Mesothelial cell of epicardium (in vitro differentiated cells): ENCODE measurements at regions not wholly inside any gene's neighbourhood (a gene's known extent, or its start where the extent isn't known, plus 50 kb on each side); places are given as distances from the start of the nearest gene placed in this dataset.
"Not testable (repeated sequence)": the region's sequence is repeated elsewhere in the genome, so short reads cannot be mapped to it uniquely, and the experiment has no call there.

ENCODE experiments used
- DNase-seq, 2 experiments: peaks; one replicate each; pipeline ENCODE4 v3.0.0; 2021; ENCODE audit warnings: low spot score in 2 of 2; ENCODE audit not compliant: unreplicated experiment in 2 of 2
- H3K27ac Mint-ChIP-seq: 2 replicates; pipeline ENCODE4 v1.8.0; 2021; ENCODE audit warnings: mixed read lengths
- H3K27me3 Mint-ChIP-seq: 2 replicates; pipeline ENCODE4 v1.8.0; 2021; ENCODE audit warnings: low read depth, mixed read lengths
- H3K36me3 Mint-ChIP-seq: 2 replicates; pipeline ENCODE4 v1.8.0; 2021; ENCODE audit warnings: mixed read lengths
- H3K4me1 Mint-ChIP-seq: 2 replicates; pipeline ENCODE4 v1.8.0; 2021; ENCODE audit warnings: mixed read lengths
- H3K4me3 Mint-ChIP-seq: 2 replicates; pipeline ENCODE4 v1.8.0; 2021; ENCODE audit warnings: mild to moderate bottlenecking, moderate library complexity, mixed read lengths
- H3K9me3 Mint-ChIP-seq: 2 replicates; pipeline ENCODE4 v1.8.0; 2021; ENCODE audit warnings: mixed read lengths
- TF ChIP-seq, protein P1 (sequence below): fragments of 200-600 bp; sonication (generic); IDR thresholded peaks from one replicate; pipeline ENCODE4 v1.5.0; 2021; ENCODE audit warnings: antibody characterized with exemption; ENCODE audit not compliant: unreplicated experiment

DNA sequence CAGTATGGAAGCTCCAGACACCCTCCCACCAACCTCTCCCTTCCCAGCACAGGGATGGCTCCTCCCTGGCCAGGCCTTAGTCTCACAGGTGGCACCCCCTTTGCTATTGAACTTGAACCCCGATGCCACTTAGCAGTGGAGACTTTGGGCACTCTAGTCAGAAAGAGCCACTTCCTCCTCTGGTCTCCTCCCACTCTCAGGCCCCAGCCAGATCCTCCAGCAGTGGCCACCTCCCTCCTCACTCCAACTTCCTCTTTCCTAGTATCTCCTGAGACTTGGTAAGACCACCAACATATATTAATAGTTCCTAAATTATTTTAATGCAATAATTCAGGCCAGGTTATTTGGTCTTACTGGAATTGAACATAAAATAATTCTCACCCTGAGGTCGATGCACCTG lies 437.2 kb upstream of the ID2 start:
- peaks cover 5% of the 10 kb centered on the region for H3K4me1 Mint-ChIP-seq
- H3K9me3 Mint-ChIP-seq: peaks cover 21% of the 10 kb centered on the region
- TF ChIP-seq, protein P1, sequence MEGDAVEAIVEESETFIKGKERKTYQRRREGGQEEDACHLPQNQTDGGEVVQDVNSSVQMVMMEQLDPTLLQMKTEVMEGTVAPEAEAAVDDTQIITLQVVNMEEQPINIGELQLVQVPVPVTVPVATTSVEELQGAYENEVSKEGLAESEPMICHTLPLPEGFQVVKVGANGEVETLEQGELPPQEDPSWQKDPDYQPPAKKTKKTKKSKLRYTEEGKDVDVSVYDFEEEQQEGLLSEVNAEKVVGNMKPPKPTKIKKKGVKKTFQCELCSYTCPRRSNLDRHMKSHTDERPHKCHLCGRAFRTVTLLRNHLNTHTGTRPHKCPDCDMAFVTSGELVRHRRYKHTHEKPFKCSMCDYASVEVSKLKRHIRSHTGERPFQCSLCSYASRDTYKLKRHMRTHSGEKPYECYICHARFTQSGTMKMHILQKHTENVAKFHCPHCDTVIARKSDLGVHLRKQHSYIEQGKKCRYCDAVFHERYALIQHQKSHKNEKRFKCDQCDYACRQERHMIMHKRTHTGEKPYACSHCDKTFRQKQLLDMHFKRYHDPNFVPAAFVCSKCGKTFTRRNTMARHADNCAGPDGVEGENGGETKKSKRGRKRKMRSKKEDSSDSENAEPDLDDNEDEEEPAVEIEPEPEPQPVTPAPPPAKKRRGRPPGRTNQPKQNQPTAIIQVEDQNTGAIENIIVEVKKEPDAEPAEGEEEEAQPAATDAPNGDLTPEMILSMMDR: no peak
- H3K27me3 Mint-ChIP-seq: no peaks in the 10 kb centered on the region
- H3K27ac Mint-ChIP-seq: no peak overlapping the region
- no peak for DNase-seq
- no peak overlapping the region for H3K4me3 Mint-ChIP-seq
- H3K36me3 Mint-ChIP-seq: no peaks in the 10 kb centered on the region

DNA sequence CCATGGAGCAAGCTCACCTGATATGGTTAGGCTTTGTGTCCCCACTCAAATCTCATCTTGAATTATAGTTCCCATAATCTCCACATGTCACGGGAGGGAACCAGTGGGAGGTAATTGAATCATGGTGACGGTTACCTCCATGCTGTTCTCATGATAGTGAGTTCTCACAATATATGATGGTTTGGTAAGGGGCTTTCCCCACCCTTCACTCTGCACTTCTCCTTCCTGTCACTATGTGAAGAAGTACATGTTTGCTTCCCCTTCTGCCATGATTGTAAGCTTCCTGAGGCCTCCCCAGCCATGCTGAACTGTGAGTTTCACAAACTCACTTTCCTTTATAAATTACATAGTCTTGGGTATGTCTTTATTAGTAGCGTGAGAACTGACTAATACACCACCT lies 435.7 kb upstream of the ID2 start:
- no peak overlapping the region for H3K27ac Mint-ChIP-seq
- peaks cover 30% of the 10 kb centered on the region for H3K9me3 Mint-ChIP-seq
- H3K4me1 Mint-ChIP-seq: peaks cover 2% of the 10 kb centered on the region
- no peaks in the 10 kb centered on the region for H3K36me3 Mint-ChIP-seq
- TF ChIP-seq, protein P1: no peak
- H3K27me3 Mint-ChIP-seq: no peaks in the 10 kb centered on the region
- no peak for DNase-seq
- no peak overlapping the region for H3K4me3 Mint-ChIP-seq

DNA sequence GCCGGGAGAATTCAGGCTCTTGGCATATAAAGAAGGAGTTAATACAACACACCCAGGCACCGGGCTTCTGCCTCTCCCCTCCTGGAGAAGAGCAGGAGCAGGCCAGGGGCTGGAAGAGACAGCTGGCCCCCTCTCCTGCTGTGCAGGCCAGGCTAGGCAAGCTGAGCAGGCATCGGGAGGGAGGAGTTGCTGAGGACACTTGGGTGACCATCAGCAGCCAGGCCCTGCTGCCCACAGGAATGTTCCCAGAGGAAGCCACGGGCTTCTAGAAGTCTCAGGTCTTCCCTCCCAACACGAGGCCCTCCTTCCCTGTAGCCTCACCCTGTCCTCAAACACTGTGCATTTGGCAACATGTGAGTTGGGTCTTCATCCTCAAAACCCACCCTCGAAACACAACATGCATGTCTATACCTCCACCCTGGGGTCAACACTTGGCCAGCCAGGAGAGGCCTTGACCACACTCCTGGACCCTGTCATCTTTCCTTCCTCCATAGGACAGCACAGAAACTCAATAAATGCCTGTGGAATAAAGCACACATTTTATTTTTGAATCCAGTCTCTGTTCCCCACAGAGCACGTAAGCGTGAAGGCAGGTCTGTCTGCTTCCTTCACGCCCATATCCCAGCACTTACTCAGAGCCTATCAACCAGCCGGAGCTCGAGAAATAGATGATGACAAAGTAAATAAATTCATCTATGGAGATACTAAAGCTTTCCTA lies 433.8 kb upstream of the ID2 start:
- Mint-ChIP-seq H3K27ac (no peak overlapping the region), H3K27me3 (no peaks in the 10 kb centered on the region), H3K4me3 (no peak overlapping the region), H3K9me3 (peaks cover 29% of the 10 kb centered on the region), H3K4me1 (no peaks in the 10 kb centered on the region), H3K36me3 (no peaks in the 10 kb centered on the region)
- DNase-seq: no peak
- TF ChIP-seq, protein P1: no peak

DNA sequence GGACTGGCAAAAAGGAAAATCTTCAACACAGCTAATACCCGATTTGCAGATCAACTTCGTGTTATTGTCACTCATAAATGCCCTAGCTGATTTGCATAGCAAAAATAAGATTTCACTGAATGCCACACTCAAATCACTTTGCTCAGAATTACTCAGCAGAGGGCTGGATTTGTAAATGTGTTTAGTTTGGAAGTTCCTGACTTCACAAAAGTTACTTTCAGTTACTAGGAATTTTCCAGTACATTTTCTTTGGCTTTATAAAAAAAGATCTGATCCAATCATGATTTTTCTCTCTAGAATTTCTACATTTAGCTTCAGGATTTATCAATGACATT lies 433.3 kb upstream of the ID2 start:
- Mint-ChIP-seq H3K27me3 (no peaks in the 10 kb centered on the region), H3K36me3 (no peaks in the 10 kb centered on the region), H3K9me3 (peaks cover 26% of the 10 kb centered on the region), H3K27ac (no peak overlapping the region), H3K4me1 (peaks cover 2% of the 10 kb centered on the region), H3K4me3 (no peak overlapping the region)
- TF ChIP-seq, protein P1: no peak
- DNase-seq: no peak

DNA sequence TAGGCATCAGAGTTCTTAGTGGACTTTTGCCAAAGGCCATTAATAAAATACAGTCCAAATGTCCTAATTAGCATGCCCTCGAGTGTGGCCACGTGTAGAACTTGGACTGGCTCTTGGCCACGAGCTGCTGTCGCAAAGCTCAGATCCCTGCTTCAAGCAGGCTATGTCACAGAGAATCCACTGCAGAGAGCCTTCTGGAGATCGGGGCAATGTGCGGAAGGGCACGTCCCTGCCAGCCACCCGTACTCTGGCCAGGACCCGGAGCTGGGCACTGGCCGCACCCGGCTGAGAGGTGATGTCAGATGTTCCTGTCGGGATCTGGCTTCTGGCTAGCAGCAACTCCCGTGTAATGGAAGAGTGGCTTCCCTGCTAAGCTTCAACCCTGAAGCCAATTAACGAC lies 432.7 kb upstream of the ID2 start:
- Mint-ChIP-seq H3K4me3 (no peak overlapping the region), H3K36me3 (no peaks in the 10 kb centered on the region), H3K27me3 (no peaks in the 10 kb centered on the region), H3K4me1 (peaks cover 4% of the 10 kb centered on the region), H3K27ac (no peak overlapping the region), H3K9me3 (peaks cover 20% of the 10 kb centered on the region)
- DNase-seq: no peak
- TF ChIP-seq, protein P1: no peak

DNA sequence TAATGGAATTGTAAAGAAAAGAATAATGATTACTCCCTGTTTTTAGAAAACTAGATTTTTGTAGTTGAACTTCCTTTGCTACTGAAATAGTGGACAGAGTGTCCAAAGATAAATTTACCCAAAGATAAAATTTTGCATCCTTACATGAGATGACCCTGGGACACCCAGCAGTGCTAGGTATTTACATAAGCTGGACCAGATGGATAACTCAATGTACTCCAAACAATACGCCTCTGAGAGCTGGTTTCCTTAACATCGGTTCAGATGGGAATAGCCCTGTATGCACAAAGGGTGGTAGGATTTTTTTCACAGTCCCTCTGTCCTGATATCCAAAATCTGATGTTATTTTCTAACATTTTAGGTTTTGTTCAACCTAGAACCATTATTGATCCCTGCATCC lies 432.1 kb upstream of the ID2 start:
- H3K9me3 Mint-ChIP-seq: peaks cover 16% of the 10 kb centered on the region
- H3K4me1 Mint-ChIP-seq: peaks cover 10% of the 10 kb centered on the region
- DNase-seq: no peak
- no peak overlapping the region for H3K27ac Mint-ChIP-seq
- H3K36me3 Mint-ChIP-seq: no peaks in the 10 kb centered on the region
- no peaks in the 10 kb centered on the region for H3K27me3 Mint-ChIP-seq
- TF ChIP-seq, protein P1: no peak
- no peak overlapping the region for H3K4me3 Mint-ChIP-seq

DNA sequence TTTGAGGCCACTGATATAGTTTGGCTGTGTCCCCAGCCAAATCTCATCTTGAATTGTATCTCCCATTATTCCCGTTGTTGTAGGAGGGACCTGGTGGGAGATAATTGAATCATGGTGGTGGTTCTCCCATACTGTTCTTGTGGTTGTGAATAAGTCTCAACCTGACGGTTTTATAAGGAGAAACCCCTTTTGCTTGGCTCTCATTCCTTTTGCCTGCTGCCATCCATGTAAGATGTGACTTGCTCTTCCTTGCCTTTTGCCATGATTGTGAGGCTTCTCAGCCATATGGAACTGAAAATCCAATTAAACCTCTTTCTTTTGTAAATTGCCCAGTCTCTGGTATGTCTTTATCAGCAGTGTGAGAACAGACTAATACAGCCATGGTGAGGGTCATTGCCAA lies 431.6 kb upstream of the ID2 start:
- not testable (repeated sequence) for H3K36me3 Mint-ChIP-seq, H3K27me3 Mint-ChIP-seq, H3K4me3 Mint-ChIP-seq, DNase-seq, H3K27ac Mint-ChIP-seq
- H3K9me3 Mint-ChIP-seq: peaks cover 13% of the 10 kb centered on the region
- peaks cover 11% of the 10 kb centered on the region for H3K4me1 Mint-ChIP-seq
